ENCODE measurements at regions not wholly inside any gene's neighbourhood (a gene's known extent, or its start where the extent isn't known, plus 50 kb on each side); places are given as distances from the start of the nearest gene placed in this dataset.

- intact Hi-C loops (cut with DNase I) = no loop called here
- no peak for FAIRE-seq
- Histone ChIP-seq H3K9ac (ENCODE audit: low read length in 3 of 3) (no peak overlapping the region), H3K9me3 (ENCODE audit: control insufficient read depth in 2 of 3, insufficient read depth in 1 of 3, low read length in 3 of 3) (no peaks in the 10 kb centered on the region), H3K4me1 (ENCODE audit: control insufficient read depth in 2 of 3, insufficient read depth in 2 of 3, low read depth in 1 of 3, low read length in 3 of 3) (peaks cover 0 to 7% (median 5%) of the 10 kb centered on the region in 3 donors), H3K36me3 (ENCODE audit: control insufficient read depth in 2 of 3, insufficient read depth in 3 of 3, low read length in 3 of 3) (no peaks in the 10 kb centered on the region), H3K4me3 (ENCODE audit: low read length in 3 of 3) (no peak overlapping the region), H3K27me3 (ENCODE audit: control insufficient read depth, insufficient read depth, low read length) (no peaks in the 10 kb centered on the region), H3K27ac (ENCODE audit: low read depth in 2 of 2, low read length in 2 of 2) (no peak overlapping the region)
- peak in 3 of 5 donors; percentile 28 to 59 (median 46) for DNase-seq
- TF ChIP-seq CTCF (IDR thresholded peaks at IDR 0.05; ENCODE audit: borderline replicate concordance, extremely low read depth, insufficient read depth) = no peak
These were observed 76.2 kb upstream of the SCOC start for GRCh38 chr4:140297221-140297570.

- Histone ChIP-seq H3K4me3 (ENCODE audit: low read length in 3 of 3) (no peak overlapping the region), H3K9me3 (ENCODE audit: control insufficient read depth in 2 of 3, insufficient read depth in 1 of 3, low read length in 3 of 3) (no peaks in the 10 kb centered on the region), H3K36me3 (ENCODE audit: control insufficient read depth in 2 of 3, insufficient read depth in 3 of 3, low read length in 3 of 3) (no peaks in the 10 kb centered on the region), H3K9ac (ENCODE audit: low read length in 3 of 3) (no peak overlapping the region), H3K4me1 (ENCODE audit: control insufficient read depth in 2 of 3, insufficient read depth in 2 of 3, low read depth in 1 of 3, low read length in 3 of 3) (peaks cover 0 to 7% (median 5%) of the 10 kb centered on the region in 3 donors), H3K27ac (ENCODE audit: low read depth in 2 of 2, low read length in 2 of 2) (no peak overlapping the region), H3K27me3 (ENCODE audit: control insufficient read depth, insufficient read depth, low read length) (no peaks in the 10 kb centered on the region)
- no peak for TF ChIP-seq CTCF (IDR thresholded peaks at IDR 0.05; ENCODE audit: borderline replicate concordance, extremely low read depth, insufficient read depth)
- DNase-seq = peak in 4 of 5 donors; percentile 31 to 52 (median 45)
- FAIRE-seq = no peak
- intact Hi-C loops (cut with DNase I) = no loop called here
These were observed 76.9 kb upstream of the SCOC start for GRCh38 chr4:140296335-140297220.

- H3K9me3 ChIP-seq (ENCODE audit: control insufficient read depth in 2 of 3, insufficient read depth in 1 of 3, low read length in 3 of 3) = no peaks in the 10 kb centered on the region
- H3K9ac ChIP-seq (ENCODE audit: low read length in 3 of 3) = no peak overlapping the region
- peaks cover 0 to 7% (median 5%) of the 10 kb centered on the region in 3 donors for H3K4me1 ChIP-seq (ENCODE audit: control insufficient read depth in 2 of 3, insufficient read depth in 2 of 3, low read depth in 1 of 3, low read length in 3 of 3)
- no peak overlapping the region for H3K4me3 ChIP-seq (ENCODE audit: low read length in 3 of 3)
- DNase-seq (no peak), FAIRE-seq (no peak)
- intact Hi-C loops (cut with DNase I) = no loop called here
- H3K27ac ChIP-seq (ENCODE audit: low read depth in 2 of 2, low read length in 2 of 2) = no peak overlapping the region
- H3K27me3 ChIP-seq (ENCODE audit: control insufficient read depth, insufficient read depth, low read length) = no peaks in the 10 kb centered on the region
- H3K36me3 ChIP-seq (ENCODE audit: control insufficient read depth in 2 of 3, insufficient read depth in 3 of 3, low read length in 3 of 3) = no peaks in the 10 kb centered on the region
- TF ChIP-seq CTCF (IDR thresholded peaks at IDR 0.05; ENCODE audit: borderline replicate concordance, extremely low read depth, insufficient read depth) = no peak
These were observed 79.5 kb upstream of the SCOC start for GRCh38 chr4:140293979-140294378.
